ENCODE measurements at regions not wholly inside any gene's neighbourhood (a gene's known extent, or its start where the extent isn't known, plus 50 kb on each side); places are given as distances from the start of the nearest gene placed in this dataset.

- DNase-seq (ENCODE audit: low spot score), result no peak
These were observed 277.8 kb upstream of the SYT1 start for GRCh38 chr12:78586790-78587189.

GRCh38 chr12:78599366-78599765 is 265.2 kb upstream of the SYT1 start:
- no peak for DNase-seq (ENCODE audit: low spot score)

- DNase-seq (ENCODE audit: low spot score), result no peak
These were observed 264.0 kb upstream of the SYT1 start for GRCh38 chr12:78600541-78600940.

- DNase-seq (ENCODE audit: low spot score), result no peak
These were observed 253.1 kb upstream of the SYT1 start for GRCh38 chr12:78611504-78611903.

GRCh38 chr12:78612190-78612589 is 252.4 kb upstream of the SYT1 start:
- DNase-seq (ENCODE audit: low spot score), result no peak

- no peak for DNase-seq (ENCODE audit: low spot score)
These were observed 246.9 kb upstream of the SYT1 start for GRCh38 chr12:78617683-78618082.

GRCh38 chr12:78622529-78623195 is 241.9 kb upstream of the SYT1 start:
- DNase-seq (ENCODE audit: low spot score), result no peak

GRCh38 chr12:78628491-78629100 is 236.0 kb upstream of the SYT1 start:
- DNase-seq (ENCODE audit: low spot score), result no peak

GRCh38 chr12:78636231-78636855 is 228.2 kb upstream of the SYT1 start:
- no peak for DNase-seq (ENCODE audit: low spot score)

- DNase-seq (ENCODE audit: low spot score), result no peak
These were observed 222.6 kb upstream of the SYT1 start for GRCh38 chr12:78641837-78642423.

GRCh38 chr12:78645956-78646355 is 218.6 kb upstream of the SYT1 start:
- no peak for DNase-seq (ENCODE audit: low spot score)

GRCh38 chr12:78651755-78652154 is 212.8 kb upstream of the SYT1 start:
- no peak for DNase-seq (ENCODE audit: low spot score)

GRCh38 chr12:78666584-78666983 is 198.0 kb upstream of the SYT1 start:
- no peak for DNase-seq (ENCODE audit: low spot score)

GRCh38 chr12:78671295-78671694 is 193.3 kb upstream of the SYT1 start:
- peak; percentile 1 for DNase-seq (ENCODE audit: low spot score)

GRCh38 chr12:78672033-78672432 is 192.5 kb upstream of the SYT1 start:
- DNase-seq (ENCODE audit: low spot score), result no peak

- DNase-seq (ENCODE audit: low spot score), result no peak
These were observed 190.1 kb upstream of the SYT1 start for GRCh38 chr12:78674311-78675090.

GRCh38 chr12:78680596-78680995 is 184.0 kb upstream of the SYT1 start:
- no peak for DNase-seq (ENCODE audit: low spot score)

- DNase-seq (ENCODE audit: low spot score), result no peak
These were observed 181.5 kb upstream of the SYT1 start for GRCh38 chr12:78683031-78683430.

GRCh38 chr12:78683626-78684025 is 180.9 kb upstream of the SYT1 start:
- no peak for DNase-seq (ENCODE audit: low spot score)

- no peak for DNase-seq (ENCODE audit: low spot score)
These were observed 180.2 kb upstream of the SYT1 start for GRCh38 chr12:78684419-78684818.

GRCh38 chr12:78695749-78696148 is 168.8 kb upstream of the SYT1 start:
- no peak for DNase-seq (ENCODE audit: low spot score)

GRCh38 chr12:78696267-78696666 is 168.3 kb upstream of the SYT1 start:
- DNase-seq (ENCODE audit: low spot score), result no peak

Measured in hepatic stellate cell (primary cell).